ENCODE measurements at regions not wholly inside any gene's neighbourhood (a gene's known extent, or its start where the extent isn't known, plus 50 kb on each side); places are given as distances from the start of the nearest gene placed in this dataset.

DNA sequence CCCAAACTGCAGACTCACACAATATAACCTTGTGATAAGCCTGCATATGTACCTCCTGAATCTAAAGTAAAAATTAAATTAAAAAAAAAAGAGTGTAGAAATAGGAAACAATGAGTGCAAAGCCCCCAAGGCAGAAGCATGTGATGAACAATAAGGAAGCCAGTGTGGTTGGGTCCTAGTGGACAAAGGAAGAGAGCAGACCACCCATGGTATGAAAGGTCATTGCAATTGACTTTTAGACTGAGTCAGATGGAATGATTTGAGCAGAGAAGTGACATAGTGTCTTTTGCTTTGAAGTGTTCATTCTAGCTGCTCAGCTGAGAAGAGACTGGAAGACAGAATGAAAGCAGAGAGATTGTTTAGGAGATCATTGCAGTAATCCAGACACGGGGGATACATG, 417.1 kb downstream of the RAD51AP2 start:
- TF ChIP-seq, protein P1, sequence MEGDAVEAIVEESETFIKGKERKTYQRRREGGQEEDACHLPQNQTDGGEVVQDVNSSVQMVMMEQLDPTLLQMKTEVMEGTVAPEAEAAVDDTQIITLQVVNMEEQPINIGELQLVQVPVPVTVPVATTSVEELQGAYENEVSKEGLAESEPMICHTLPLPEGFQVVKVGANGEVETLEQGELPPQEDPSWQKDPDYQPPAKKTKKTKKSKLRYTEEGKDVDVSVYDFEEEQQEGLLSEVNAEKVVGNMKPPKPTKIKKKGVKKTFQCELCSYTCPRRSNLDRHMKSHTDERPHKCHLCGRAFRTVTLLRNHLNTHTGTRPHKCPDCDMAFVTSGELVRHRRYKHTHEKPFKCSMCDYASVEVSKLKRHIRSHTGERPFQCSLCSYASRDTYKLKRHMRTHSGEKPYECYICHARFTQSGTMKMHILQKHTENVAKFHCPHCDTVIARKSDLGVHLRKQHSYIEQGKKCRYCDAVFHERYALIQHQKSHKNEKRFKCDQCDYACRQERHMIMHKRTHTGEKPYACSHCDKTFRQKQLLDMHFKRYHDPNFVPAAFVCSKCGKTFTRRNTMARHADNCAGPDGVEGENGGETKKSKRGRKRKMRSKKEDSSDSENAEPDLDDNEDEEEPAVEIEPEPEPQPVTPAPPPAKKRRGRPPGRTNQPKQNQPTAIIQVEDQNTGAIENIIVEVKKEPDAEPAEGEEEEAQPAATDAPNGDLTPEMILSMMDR (optimal IDR thresholded peaks at IDR 0.05 in 1 of 3, IDR thresholded peaks at IDR 0.05 in 1 of 3, conservative IDR thresholded peaks at IDR 0.05 in 1 of 3; ENCODE audit: extremely low read depth in 1 of 3, insufficient read depth in 2 of 3, low read length in 3 of 3): no peak
- no peak for TF ChIP-seq EZH2 (IDR thresholded peaks at IDR 0.05; ENCODE audit: low read length)
- DNase-seq (ENCODE audit: low read depth, low spot score) (no peak), FAIRE-seq (no peak)
- H3K27ac ChIP-seq (ENCODE audit: control insufficient read depth, insufficient read depth, low read length): no peak overlapping the region
- H3K9ac ChIP-seq (ENCODE audit: control insufficient read depth, extremely low read depth, insufficient read depth, low read length): no peak overlapping the region
- H3K9me1 ChIP-seq (ENCODE audit: control insufficient read depth, extremely low read depth, insufficient read depth, low read length): no peaks in the 10 kb centered on the region
- no peak overlapping the region for H3K4me3 ChIP-seq (ENCODE audit: control insufficient read depth in 2 of 3, extremely low read depth in 1 of 3, insufficient read depth in 2 of 3, low read depth in 1 of 3, low read length in 3 of 3)
- H3K27me3 ChIP-seq (ENCODE audit: control insufficient read depth, extremely low read depth, insufficient read depth, low read length): no peaks in the 10 kb centered on the region
- H3K4me1 ChIP-seq (ENCODE audit: control insufficient read depth, extremely low read depth, insufficient read depth, low read length): no peaks in the 10 kb centered on the region
- dilution Hi-C loops (cut with MboI; ENCODE audit: extremely low pct_ligation_motif_present, low sequenced_read_pairs): no loop called here
- no peak overlapping the region for H3K4me2 ChIP-seq (ENCODE audit: control insufficient read depth, extremely low read depth, insufficient read depth, low read depth, low read length)
- no peak overlapping the region for H2AFZ ChIP-seq (ENCODE audit: control insufficient read depth, low read length)
- H3K9me3 ChIP-seq (ENCODE audit: control insufficient read depth, low read depth, low read length): no peaks in the 10 kb centered on the region
- no peaks in the 10 kb centered on the region for H3K79me2 ChIP-seq (ENCODE audit: control insufficient read depth, insufficient read depth, low read length)
- H3K36me3 ChIP-seq (ENCODE audit: control insufficient read depth in 2 of 2, extremely low read depth in 1 of 2, insufficient read depth in 2 of 2, low read length in 2 of 2): no peaks in the 10 kb centered on the region
- no peaks in the 10 kb centered on the region for H4K20me1 ChIP-seq (ENCODE audit: control insufficient read depth, extremely low read depth, insufficient read depth, low read length)

DNA sequence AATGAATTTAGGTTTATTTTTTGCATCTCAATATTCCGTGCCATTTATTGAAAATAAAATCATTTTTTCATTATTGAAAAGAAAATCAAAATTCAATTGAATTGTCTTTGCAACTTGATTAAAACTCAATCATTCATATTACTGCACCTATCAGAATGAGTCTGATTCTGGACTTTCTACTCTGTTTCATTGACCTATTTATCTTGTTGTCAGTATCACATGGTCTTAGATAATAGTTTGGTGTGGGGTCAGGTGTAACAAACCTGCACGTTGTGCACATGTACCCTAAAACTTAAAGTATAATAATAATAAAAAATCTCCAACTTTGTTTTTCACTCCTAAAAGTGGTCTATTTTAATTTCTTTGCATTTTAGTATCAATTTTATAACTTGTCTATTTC, 422.9 kb downstream of the RAD51AP2 start:
- Histone ChIP-seq H2AFZ (ENCODE audit: control insufficient read depth, low read length) (no peak overlapping the region), H4K20me1 (ENCODE audit: control insufficient read depth, extremely low read depth, insufficient read depth, low read length) (no peaks in the 10 kb centered on the region), H3K4me2 (ENCODE audit: control insufficient read depth, extremely low read depth, insufficient read depth, low read depth, low read length) (no peak overlapping the region), H3K4me1 (ENCODE audit: control insufficient read depth, extremely low read depth, insufficient read depth, low read length) (no peaks in the 10 kb centered on the region), H3K9me3 (ENCODE audit: control insufficient read depth, low read depth, low read length) (no peaks in the 10 kb centered on the region), H3K79me2 (ENCODE audit: control insufficient read depth, insufficient read depth, low read length) (no peaks in the 10 kb centered on the region), H3K27ac (ENCODE audit: control insufficient read depth, insufficient read depth, low read length) (no peak overlapping the region), H3K9ac (ENCODE audit: control insufficient read depth, extremely low read depth, insufficient read depth, low read length) (no peak overlapping the region), H3K27me3 (ENCODE audit: control insufficient read depth, extremely low read depth, insufficient read depth, low read length) (no peaks in the 10 kb centered on the region), H3K9me1 (ENCODE audit: control insufficient read depth, extremely low read depth, insufficient read depth, low read length) (no peaks in the 10 kb centered on the region), H3K36me3 (ENCODE audit: control insufficient read depth in 2 of 2, extremely low read depth in 1 of 2, insufficient read depth in 2 of 2, low read length in 2 of 2) (no peaks in the 10 kb centered on the region), H3K4me3 (ENCODE audit: control insufficient read depth in 2 of 3, extremely low read depth in 1 of 3, insufficient read depth in 2 of 3, low read depth in 1 of 3, low read length in 3 of 3) (no peak overlapping the region)
- DNase-seq (ENCODE audit: low read depth, low spot score) (no peak), FAIRE-seq (no peak)
- dilution Hi-C loops (cut with MboI; ENCODE audit: extremely low pct_ligation_motif_present, low sequenced_read_pairs): no loop called here
- TF ChIP-seq, protein P1 (optimal IDR thresholded peaks at IDR 0.05 in 1 of 3, IDR thresholded peaks at IDR 0.05 in 1 of 3, conservative IDR thresholded peaks at IDR 0.05 in 1 of 3; ENCODE audit: extremely low read depth in 1 of 3, insufficient read depth in 2 of 3, low read length in 3 of 3): no peak
- TF ChIP-seq EZH2 (IDR thresholded peaks at IDR 0.05; ENCODE audit: low read length): no peak
